ENCODE measurements at regions not wholly inside any gene's neighbourhood (a gene's known extent, or its start where the extent isn't known, plus 50 kb on each side); places are given as distances from the start of the nearest gene placed in this dataset.
"Not testable (repeated sequence)": the region's sequence is repeated elsewhere in the genome, so short reads cannot be mapped to it uniquely, and the experiment has no call there.

DNA sequence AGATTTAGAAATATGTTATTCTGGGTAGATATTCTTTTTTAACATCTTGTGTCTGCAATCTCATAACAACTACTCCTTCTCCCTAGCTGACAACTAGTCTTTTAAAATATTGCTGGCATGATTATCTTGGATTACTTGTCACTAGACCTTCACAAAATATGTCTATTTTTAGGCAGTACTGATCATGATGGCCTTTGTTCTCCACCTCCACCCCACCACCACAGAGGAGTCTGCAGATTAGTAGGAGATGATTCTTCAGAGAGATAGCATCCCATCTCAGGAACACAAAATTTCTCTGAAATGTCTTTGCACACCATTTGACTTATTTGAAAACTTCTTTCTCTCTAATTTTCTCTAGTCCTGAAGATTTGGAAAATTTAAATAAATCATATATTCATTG, 338.1 kb upstream of the SPHKAP start:
- DNase-seq (ENCODE audit: low read depth) = no peak
- TF ChIP-seq, protein P1, sequence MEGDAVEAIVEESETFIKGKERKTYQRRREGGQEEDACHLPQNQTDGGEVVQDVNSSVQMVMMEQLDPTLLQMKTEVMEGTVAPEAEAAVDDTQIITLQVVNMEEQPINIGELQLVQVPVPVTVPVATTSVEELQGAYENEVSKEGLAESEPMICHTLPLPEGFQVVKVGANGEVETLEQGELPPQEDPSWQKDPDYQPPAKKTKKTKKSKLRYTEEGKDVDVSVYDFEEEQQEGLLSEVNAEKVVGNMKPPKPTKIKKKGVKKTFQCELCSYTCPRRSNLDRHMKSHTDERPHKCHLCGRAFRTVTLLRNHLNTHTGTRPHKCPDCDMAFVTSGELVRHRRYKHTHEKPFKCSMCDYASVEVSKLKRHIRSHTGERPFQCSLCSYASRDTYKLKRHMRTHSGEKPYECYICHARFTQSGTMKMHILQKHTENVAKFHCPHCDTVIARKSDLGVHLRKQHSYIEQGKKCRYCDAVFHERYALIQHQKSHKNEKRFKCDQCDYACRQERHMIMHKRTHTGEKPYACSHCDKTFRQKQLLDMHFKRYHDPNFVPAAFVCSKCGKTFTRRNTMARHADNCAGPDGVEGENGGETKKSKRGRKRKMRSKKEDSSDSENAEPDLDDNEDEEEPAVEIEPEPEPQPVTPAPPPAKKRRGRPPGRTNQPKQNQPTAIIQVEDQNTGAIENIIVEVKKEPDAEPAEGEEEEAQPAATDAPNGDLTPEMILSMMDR (conservative IDR thresholded peaks at IDR 0.05; ENCODE audit: control insufficient read depth, insufficient read depth, low read depth, low read length) = no peak
- H3K4me3 ChIP-seq (ENCODE audit: control insufficient read depth, low read depth, low read length) = no peak overlapping the region

DNA sequence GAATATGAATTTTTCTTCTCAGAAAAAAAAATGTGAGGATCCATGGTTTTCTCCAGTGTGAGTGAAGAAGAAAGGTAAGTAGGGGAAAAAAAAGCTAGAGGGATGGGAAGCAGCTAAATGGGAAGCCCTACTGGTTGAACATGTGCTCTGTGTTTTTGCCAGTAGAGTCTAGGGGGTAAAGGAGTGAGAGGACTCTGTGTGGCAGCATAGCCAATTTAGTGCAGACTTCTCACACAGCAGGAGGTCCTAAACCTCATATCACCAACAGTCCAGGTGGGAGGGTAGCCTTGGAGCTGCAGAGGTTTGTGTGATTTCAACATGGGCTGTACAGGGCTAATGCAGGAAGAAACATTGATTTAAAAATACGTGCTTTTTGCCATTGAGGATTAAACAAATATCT, 334.5 kb upstream of the SPHKAP start:
- no peak for DNase-seq (ENCODE audit: low read depth)
- H3K4me3 ChIP-seq (ENCODE audit: control insufficient read depth, low read depth, low read length) = no peak overlapping the region
- TF ChIP-seq, protein P1 (conservative IDR thresholded peaks at IDR 0.05; ENCODE audit: control insufficient read depth, insufficient read depth, low read depth, low read length) = no peak

DNA sequence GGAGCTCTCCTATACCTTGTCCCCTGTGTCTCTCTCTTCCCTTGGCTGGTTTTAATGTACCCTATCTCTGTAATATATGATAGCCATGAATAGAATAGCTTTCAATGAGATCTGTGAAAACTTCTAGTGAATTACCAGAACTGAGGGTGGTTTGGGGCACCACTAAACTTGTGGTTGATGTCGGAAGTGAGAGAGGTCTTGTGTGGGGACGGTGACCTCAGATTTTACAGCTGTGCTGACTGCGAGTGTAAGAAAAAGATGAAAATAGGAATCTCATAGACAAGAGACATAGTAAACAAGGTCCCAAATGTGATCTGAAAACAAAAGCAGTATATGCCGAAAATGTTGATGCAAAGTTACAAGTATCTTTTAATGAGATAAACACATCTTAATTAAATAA, 332.0 kb upstream of the SPHKAP start:
- not testable (repeated sequence) for DNase-seq (ENCODE audit: low read depth); H3K4me3 ChIP-seq (ENCODE audit: control insufficient read depth, low read depth, low read length)

DNA sequence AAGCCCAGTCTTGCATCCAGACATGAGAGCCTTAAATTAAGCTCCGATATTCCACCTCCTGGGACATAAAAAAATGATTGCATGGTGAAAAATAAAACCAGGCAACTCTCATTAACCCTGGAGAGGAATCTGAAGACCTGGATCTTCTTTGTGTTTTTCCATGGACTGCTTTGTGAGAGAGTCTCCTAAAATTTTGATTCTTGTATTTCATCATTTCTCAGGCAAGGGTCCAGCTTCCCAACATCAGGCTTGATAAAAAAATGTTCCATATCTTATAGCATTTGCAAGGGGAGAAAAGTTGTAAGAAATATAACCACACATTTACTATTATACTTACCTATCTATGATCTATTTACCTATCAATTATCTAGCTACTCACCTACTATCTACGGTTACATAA, 327.5 kb upstream of the SPHKAP start:
- no peak overlapping the region for H3K4me3 ChIP-seq (ENCODE audit: control insufficient read depth, low read depth, low read length)
- DNase-seq (ENCODE audit: low read depth) = no peak
- TF ChIP-seq, protein P1 (conservative IDR thresholded peaks at IDR 0.05; ENCODE audit: control insufficient read depth, insufficient read depth, low read depth, low read length) = no peak

DNA sequence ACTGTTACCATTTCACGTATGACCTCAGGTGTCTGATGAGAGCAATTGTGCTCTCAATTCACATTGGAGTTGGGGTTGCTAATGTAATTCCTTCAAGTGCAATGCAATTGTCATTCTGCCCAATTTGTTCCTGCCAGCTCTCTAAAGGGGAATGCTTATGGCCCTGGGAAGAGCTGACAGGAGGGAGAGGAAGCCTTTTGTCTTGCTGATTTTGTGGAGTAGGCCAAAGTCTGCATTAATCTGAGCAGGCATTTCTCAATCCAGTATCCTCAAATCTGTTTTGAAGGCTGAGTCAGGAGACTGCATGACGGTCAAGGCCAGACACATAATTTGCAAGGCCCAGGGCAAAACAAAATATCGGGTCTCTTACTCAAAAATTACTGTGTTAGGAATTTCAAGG, 326.4 kb upstream of the SPHKAP start:
- no peak overlapping the region for H3K4me3 ChIP-seq (ENCODE audit: control insufficient read depth, low read depth, low read length)
- TF ChIP-seq, protein P1 (conservative IDR thresholded peaks at IDR 0.05; ENCODE audit: control insufficient read depth, insufficient read depth, low read depth, low read length) = no peak
- DNase-seq (ENCODE audit: low read depth) = peak; percentile 11

DNA sequence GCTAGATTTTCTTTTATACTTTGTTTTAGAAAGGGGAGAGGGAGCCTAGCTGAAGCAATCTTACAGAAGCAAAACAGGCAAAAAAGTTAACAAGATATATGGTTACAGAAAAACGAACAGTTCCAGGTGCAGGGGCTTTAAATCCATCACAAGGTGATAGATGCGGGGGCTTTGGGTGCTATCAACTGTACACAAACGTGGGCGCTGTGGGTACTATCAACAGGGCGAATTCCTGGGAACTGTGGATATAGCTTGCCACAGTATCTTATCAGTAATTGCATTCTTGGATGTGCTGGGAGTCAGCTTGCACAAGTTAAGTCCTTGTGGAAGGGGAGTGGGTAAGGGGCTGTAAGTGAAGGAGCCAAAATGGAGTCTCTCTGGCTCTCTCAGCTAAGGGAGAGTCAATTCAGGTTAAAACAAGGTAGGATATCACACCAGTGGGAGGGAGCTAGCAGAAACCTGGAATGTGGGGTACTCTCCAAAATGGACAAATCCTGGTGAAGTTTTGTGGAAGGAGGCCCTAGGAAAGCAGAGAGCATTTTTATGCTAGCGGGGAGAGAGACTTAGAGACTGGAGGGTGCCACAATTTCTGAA, 325.8 kb upstream of the SPHKAP start:
- no peak for DNase-seq (ENCODE audit: low read depth)
- TF ChIP-seq, protein P1 (conservative IDR thresholded peaks at IDR 0.05; ENCODE audit: control insufficient read depth, insufficient read depth, low read depth, low read length) = no peak
- H3K4me3 ChIP-seq (ENCODE audit: control insufficient read depth, low read depth, low read length) = no peak overlapping the region

DNA sequence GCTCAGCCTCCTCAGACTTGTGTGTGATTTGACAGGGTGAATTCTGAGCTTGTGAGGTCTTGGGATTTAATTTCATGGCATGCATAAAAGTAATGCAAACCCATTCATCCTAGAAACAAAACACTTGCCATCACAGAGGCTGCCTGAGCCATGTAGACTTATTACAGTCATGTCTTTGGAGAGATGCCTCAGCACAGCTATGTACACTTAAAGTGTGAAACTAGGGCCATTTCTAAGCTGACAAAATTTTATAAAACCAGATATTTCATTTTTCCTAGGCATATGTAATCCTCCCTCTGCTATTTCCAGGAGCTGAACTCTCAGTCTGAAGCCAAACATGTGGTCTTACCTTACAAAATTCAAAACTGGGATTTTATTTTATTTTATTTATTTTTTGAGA, 322.2 kb upstream of the SPHKAP start:
- no peak overlapping the region for H3K4me3 ChIP-seq (ENCODE audit: control insufficient read depth, low read depth, low read length)
- TF ChIP-seq, protein P1 (conservative IDR thresholded peaks at IDR 0.05; ENCODE audit: control insufficient read depth, insufficient read depth, low read depth, low read length) = no peak
- no peak for DNase-seq (ENCODE audit: low read depth)
